ENCODE measurements at regions not wholly inside any gene's neighbourhood (a gene's known extent, or its start where the extent isn't known, plus 50 kb on each side); places are given as distances from the start of the nearest gene placed in this dataset.

DNA sequence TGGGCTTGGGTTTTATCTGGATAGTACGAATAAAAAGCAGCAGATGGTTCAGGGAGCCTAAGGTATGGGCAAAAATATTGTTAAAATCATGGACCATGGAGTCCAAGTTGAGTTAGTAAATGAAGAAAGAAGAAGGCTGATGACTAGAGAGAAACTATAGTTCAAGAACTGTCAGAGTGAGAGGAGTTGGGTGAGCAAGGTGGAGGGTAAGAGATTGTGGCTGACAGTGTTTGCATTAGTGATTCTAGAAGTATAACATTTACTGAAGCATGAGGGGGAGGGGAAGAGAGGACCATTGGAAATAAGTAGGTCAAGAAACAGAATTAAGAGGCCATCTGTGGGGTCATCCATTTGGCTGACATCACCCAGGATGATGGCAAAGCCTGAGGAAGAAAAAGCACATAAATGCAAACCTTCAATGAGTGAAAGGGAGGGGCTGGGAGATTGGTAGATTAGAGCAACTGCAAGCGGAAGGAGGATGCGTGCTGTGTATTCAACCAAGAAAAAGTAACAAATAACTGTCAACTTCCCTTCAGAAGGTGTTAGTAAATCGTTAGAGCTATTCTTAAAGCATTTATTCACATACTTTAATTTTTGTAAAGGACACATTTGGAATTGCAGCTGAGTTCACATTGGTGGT, 392.8 kb downstream of the TSN start:
- DNase-seq (ENCODE audit: insufficient read length, low spot score) (no peak), FAIRE-seq (no peak)

DNA sequence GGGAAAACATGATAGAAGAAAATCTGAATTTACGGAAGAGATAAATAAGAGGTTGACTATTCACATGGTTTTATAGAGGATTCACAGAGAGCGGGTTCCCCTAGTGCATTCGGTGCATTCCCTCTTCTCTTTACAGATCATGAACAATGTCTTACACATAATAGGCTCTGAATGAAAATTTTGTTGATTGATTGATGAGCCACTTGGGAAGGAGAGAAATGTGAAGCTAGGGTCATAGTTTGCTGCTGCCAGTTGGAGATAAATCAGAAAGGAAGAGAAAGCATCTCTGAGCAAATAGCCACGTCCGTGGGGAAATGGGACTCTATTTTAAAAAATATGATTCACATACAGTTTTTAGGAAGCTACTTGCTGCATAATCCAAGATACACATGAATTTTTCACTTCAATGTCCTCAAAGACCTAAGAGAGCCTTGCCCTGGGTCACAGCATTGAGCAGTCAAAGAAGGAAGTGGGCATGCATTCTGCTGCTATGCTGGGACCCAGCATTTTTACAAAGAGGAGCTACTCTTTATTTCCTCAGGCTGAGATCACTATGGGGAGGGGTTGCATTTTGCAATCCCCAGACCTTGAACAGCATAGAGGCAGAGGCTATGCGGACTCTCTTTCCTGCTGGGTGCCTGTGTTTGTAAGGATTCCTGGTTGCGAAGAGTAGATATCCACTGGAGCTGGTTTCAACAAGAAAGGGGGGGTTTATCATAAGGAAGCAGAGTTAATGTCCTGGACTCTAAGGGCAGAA, 395.3 kb downstream of the TSN start:
- DNase-seq (ENCODE audit: insufficient read length, low spot score), result no peak
- FAIRE-seq, result no peak

DNA sequence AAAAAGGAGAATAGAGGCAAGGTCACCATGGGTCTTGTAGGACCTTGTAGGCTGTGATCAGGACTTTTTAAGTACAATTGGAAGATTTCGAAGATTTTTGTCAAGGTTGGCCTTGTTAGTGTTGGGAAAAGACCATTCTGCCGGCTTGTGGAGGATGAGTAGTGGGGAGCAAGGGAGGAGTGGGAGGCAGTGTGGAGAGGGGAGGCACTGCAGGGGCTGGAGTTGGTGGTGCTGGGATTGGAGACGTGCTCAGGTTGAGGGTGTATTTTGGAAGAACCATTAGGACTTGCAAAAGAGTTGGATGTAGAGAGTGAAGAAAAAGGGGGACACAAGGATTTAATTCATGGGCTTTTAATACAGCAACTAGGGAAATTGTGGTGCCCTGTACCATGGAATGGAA, 397.1 kb downstream of the TSN start:
- no peak for FAIRE-seq
- no peak for DNase-seq (ENCODE audit: insufficient read length, low spot score)

DNA sequence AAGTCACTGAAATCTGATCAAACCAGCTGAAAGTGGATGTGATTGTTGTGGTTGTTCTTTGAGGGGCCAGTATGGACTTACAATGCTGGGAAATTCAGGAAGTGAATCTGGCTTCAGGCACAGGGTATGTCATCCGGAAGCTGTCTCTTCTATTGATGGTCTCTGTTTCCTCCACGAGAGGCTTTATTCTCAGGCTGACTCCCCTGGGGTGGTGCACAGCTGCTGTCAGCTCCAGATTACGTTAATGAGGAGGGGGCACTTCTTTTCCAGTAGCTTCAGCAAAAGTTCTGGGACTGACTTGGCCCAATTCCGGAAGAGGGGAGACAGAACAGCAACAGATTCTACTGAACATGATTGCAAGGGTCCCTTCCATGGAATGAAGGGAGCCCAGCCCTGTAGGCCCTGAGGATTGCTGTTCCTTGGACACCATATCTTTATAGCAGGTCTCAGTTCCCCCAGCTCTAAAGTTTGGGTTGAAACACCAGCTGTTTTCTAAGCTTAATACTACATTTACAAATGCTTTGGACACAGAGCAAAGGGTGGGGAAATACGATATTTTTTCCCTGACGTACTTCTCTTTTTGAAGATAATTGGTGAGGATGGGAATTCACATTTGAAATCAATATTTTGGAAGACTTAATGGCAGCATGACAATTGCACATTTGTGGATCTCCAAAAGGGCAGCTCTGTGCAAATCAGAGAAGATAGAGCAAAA, 400.9 kb downstream of the TSN start:
- no peak for DNase-seq (ENCODE audit: insufficient read length, low spot score)
- FAIRE-seq, result no peak

DNA sequence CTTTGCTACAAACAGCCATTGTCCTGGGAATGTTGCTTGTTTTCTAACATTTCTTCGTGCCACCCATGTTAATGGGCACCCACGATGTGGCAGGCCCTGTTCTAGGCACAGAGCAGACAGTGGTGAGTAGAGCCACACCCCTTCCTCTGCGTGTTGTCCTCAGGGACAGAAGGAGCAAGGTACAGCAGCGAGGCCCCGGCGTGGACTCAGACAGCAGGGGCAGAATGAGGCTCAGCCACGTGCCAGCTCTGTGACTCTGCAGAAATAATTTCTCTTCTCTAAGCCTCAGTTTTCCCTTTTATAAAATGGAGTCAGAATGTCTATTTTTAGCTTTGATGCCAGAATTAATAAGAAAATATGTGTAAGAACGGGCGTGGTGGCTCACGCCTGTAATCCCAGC, 401.7 kb downstream of the TSN start:
- DNase-seq (ENCODE audit: insufficient read length, low spot score) (no peak), FAIRE-seq (no peak)

DNA sequence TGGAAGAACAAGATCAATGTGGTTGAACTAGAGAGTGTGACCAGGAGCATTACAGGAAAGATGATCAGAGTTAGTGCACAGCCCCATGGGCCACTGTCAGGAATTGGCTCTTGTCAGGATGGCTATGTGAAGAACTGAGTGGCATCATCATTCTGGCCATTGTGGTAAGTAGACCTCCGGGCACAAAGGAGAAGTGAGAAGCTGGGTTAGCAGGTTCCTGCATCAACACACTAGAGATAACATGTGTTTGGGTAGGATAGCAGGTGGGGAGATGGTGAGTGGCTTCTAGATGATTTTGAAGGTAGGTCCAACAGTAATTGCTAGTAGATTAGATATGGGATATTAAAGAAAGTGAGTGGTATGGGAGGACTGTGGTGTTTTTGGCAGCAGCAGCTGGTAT, 408.2 kb downstream of the TSN start:
- DNase-seq (ENCODE audit: insufficient read length, low spot score) (no peak), FAIRE-seq (no peak)

DNA sequence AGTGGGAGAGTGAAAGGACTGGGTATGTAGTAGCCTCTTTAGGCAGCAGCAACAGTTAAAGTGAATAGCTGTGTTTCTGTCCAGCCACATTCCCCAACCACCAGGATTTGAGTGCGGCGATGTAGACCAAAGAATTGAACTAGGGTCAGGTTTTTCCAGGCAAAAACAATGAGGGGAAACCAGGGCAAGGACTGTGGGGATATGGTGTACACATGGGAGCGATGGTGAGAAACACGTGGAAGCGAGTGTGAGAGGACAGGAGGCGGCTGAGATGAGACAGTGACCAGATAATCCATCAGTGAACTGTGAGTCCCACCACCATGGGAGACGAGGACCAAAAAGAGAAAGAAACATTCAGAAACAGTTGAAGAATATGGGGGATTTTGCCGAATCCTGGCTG, 409.5 kb downstream of the TSN start:
- FAIRE-seq, result no peak
- DNase-seq (ENCODE audit: insufficient read length, low spot score), result no peak

DNA sequence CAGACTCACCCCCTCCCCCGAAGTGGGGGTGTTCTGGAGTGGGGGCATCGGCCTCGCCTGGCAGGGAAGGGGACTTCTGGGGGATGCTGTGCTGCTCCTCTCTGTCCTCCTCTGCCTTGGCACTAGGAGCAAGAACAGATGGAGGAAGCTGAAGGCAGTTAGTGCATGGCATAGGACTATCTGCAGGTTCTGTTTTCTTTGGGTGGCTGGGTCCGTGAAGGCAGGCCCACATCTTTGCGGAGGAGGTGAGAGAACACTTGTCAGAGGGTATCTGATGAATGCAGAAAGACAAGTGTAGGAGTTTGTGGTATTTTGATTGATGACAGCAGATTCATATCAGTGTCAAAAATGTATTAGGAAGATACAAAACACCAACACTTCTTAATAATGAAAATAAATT, 411.4 kb downstream of the TSN start:
- DNase-seq (ENCODE audit: insufficient read length, low spot score), result no peak
- no peak for FAIRE-seq

DNA sequence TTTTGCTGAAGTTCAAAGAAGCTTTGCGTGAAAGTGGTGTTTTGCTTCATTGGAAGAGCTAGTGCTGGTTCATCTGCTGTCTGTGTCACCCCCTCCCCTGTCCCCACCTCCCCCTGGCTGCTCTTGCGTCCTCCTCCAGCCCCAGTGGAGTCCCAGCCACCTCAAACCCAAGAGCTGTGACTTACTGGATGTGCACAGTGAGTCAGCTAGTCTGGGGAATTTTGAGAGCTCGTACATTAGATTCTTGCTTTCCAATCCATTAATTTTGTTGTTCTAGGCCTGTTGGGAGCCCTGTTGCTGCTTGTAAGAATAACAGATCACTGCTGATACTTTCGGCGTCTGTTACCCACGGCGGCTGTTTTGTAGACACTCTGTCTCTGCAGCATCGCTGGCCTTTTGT, 412.1 kb downstream of the TSN start:
- FAIRE-seq (no peak), DNase-seq (ENCODE audit: insufficient read length, low spot score) (no peak)

DNA sequence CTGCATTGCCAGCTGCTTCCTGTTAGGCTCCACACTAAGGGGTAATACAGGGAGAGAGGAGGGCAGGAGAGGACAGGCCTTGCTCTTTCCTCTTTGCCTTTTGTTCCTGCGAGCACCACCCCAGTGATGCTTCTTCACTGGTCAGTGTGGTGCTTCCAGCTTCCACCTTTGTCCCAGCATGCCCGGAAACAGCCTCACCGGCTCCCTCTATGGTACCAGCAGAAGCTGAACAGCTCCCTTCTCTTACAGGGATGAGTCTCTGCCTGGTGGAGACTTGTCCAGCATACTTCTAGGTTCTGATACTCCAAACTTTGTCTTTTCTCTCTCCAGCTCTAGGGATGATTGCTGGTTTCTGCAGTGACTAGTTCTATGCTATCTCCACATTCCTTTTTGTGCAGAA, 413.3 kb downstream of the TSN start:
- no peak for DNase-seq (ENCODE audit: insufficient read length, low spot score)

DNA sequence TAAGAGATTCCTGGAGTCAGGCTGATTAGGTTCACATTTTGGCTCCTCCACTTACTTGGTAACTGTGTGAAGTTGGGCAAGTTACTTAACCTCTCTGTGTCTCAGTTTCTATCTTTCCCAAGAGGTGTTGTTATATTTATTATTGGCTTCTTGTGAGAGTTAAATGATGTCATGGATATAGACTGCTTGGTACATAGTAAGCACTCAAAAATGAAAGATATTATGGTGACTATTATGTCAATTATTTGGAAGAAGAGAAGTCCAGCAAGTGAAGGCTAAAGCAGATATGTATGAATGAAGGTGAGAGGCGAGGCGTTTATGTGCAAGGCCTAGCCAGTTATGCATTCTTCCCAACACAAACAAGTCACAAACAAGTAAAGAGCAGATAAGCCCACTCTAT, 417.4 kb downstream of the TSN start:
- FAIRE-seq (no peak), DNase-seq (ENCODE audit: insufficient read length, low spot score) (no peak)

More for the DNA sequence above, 413.3 kb downstream of the TSN start:
- no peak for FAIRE-seq

DNA sequence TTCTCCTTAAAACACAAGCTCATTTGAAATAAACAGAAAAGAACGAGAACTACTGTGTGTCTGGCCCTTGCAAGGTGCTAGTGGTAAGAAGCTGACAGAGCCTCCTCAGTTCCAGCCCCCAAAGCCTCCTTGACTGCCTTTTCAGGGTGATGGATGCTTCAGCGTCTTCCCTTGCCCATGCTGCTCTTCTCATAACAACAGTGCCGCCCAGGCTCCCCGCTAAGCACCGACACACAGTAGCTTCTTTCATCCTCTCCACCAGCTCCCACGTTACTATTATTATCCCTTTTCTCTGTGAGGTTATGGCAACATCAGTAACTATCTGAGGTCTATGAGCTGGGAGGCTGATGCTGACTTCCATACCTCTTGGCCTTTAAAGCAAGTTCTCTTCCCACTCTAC, 418.6 kb downstream of the TSN start:
- no peak for DNase-seq (ENCODE audit: insufficient read length, low spot score)
- FAIRE-seq, result no peak

DNA sequence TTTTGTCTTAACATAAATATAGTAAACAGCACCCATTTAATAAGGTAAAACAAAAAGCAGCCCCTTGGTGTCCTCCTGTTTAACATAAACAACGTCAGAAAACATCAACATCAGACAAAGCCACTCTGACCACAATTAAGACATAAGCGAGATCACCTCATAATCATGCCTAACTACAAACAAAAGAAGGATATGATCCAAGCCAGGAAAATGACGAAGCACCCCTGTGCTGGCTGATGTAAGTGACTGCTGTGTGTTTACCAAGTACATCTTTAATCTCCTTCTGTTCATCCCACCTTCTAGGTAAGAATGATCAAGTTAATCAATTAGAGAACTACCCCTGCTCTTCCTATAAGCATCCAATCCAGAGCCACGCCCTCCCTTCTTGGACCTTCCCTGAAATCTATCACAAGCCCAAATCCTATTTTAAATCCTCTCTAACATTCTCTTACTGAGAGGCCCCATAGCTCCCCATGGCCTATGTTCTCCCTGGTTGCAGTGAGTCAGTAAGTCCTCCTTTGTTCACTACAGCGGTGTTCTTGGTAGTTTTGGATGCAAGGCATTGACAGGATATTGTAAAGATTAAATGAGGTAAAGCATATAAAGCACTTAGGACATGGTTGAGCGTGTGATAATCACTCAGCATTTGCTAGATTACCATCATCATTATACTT, 424.2 kb downstream of the TSN start:
- DNase-seq (ENCODE audit: insufficient read length, low spot score) (no peak), FAIRE-seq (no peak)

DNA sequence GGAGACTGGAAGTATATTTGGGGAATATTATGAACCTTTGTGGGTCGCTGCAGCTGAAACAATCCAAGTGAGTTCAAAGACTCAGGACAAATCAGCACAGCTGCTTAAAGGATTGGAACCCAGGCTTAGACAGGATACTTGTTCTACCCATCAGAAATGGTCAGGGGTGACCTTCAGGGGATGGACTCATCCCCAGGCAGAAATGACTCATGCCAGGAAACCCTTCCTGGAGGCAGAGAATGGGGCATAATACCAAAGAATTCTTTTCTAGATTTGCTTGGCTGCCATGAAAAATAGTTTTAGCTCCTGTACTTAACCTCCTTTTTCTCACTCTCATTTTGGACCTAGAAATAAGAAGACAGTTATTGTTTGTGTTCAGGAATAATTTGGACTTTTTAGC, 425.5 kb downstream of the TSN start:
- no peak for DNase-seq (ENCODE audit: insufficient read length, low spot score)
- no peak for FAIRE-seq

DNA sequence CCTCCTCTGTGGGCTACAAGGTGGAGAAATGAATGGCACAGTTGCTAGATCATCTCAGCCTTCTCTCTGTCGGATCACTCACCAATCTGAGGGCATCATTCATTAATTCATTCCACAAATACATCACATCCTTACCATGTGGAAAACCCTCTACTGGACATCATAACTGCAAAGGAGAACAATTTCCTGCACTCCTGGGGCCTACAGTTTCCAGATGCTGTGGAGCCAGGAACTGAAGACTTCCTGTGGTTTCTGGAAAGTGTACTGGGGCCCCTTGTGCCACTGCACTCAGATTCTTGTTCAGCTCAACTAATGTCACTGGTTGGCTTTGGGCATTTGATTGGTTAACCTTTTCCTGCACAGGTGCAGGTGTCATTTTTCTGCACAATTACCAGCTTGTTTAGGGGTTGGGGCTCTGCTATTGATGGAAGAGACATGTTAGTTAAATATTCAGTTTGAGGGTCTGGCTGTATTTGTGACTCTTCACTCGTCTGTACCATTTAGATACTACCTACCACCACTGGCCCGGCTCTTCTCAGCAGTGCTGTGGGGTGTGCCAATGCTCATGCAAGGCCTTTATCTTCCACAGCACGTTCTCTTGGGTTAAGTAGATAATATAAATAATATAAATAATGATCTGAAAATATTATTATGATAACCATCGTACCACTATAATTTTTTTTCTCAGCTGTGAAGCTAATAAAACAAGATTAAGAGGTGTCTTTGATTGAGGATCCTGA, 427.3 kb downstream of the TSN start:
- DNase-seq (ENCODE audit: insufficient read length, low spot score) (no peak), FAIRE-seq (no peak)

DNA sequence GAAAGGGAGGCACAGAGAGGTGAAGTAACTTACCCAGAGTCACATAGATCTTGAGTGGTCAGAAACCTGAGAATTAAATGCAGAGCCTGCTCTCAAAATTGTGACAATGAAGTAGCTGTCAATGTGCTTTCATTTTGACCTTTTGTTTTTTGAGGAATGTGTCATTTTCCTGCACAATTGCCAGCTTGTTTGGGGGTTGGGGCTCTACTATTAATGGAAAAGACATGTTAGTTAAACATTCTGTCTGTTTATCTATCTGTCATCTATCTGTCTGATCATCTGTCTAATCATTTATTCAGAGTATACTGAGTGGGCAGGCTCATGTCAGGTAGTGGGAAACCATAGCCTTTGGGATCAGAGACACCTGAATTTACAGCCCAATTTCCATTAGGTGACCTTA, 428.4 kb downstream of the TSN start:
- FAIRE-seq, result no peak
- no peak for DNase-seq (ENCODE audit: insufficient read length, low spot score)

DNA sequence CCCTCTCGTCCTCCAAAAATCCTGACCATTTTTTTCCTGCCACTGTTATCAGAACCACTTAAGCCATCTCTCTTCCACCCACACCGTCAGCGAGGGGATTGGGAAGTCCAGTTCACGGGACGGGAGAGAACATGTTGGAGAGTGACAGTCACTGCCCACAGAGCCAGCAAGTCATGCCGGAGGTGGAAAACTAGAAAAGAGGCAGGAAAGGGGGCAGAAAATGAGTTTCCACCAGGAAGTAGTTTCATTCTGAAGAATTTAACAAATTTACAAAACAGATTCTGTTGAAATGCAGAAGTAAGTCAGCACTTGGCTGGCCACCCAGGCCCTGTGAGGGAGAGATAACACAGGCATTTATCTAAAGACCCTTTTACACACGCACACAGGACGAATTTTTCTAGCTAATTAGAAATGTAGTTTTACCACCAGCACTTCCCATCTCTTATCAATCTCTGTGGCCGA, 431.3 kb downstream of the TSN start:
- FAIRE-seq, result no peak

DNA sequence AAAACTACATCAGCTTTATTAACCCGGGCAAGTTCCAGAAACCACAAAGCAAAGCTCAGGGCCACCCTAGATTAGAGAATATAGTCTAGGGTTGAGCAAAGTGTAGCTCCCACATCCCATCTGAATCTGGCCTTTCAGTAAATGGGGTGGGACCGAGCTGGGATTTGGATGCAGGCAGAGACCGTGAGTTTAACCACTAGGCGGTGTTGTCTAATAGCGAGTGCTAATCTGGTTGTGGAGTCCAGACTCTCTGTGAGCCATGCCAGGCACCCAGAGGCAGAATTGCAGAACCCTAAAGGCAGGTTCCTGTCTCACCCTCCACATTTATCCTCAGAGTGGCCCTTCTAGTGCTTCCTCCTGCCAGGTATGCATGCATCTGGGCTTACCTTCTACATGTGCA, 435.9 kb downstream of the TSN start:
- no peak for DNase-seq (ENCODE audit: insufficient read length, low spot score)
- no peak for FAIRE-seq

More for the DNA sequence above, 431.3 kb downstream of the TSN start:
- no peak for DNase-seq (ENCODE audit: insufficient read length, low spot score)

DNA sequence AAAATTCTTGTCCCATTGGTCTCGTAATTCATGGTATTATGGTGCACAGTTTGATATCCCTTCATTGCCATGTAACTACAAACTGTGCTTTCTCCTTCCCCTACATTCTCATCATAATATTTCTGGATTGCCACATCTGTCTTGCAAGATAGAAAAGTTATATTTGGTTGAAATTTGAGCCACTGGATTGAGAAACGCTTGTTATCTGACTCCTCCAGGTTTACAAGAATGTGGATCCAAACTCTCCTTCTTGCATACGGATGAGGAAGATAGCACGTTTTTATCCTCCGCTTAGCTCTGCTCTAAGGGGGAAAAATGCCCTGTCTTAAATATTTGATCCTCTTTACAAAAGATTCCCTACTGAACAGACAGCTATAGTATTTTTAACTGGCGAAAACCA, 438.2 kb downstream of the TSN start:
- no peak for FAIRE-seq
- DNase-seq (ENCODE audit: insufficient read length, low spot score), result no peak

DNA sequence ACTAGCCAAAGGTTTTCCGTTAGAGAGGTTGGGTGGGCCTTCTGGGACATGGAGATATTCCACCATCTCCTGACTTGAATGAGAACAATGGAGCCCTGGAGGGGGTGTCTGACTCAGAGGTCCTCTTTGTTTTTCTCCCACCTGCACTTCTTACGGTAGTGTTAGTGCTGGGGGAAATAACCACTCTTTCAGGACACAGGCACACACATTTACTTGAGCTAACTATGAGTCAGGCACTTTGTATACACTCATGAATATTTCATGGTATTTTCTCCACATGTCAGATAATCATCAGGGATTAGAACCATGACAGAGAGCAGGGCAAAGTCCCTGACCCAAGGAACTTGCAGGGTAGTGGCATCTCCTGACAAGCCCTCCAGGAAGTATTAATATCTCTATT, 439.1 kb downstream of the TSN start:
- FAIRE-seq (no peak), DNase-seq (ENCODE audit: insufficient read length, low spot score) (no peak)

DNA sequence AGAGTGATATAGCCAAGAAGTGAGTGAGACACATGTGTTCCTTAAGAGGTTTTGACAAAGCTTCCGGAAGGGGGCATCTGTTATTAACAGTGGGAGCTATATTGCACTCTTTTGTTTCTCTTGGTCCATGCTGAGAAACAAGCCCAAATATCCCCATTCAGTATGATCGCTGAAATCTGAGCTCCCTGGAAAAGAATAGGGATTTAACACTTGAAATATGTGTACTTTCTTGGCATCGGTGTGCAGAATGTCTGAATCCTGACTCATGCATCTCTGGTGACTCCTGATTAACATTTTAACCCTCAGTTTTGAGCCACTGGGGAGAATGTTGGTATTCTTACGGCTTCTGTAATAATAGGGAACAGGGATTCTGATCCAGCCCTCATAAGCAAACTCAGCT, 448.1 kb downstream of the TSN start:
- DNase-seq (ENCODE audit: insufficient read length, low spot score), result no peak
- no peak for FAIRE-seq
